Posterior vena cava (tissue), 2 donors: ENCODE measurements at regions not wholly inside any gene's neighbourhood (a gene's known extent, or its start where the extent isn't known, plus 50 kb on each side); places are given as distances from the start of the nearest gene placed in this dataset.
"Not testable (repeated sequence)": the region's sequence is repeated elsewhere in the genome, so short reads cannot be mapped to it uniquely, and the experiment has no call there.

Experiments
- DNase-seq: peaks from one replicate; pipeline ENCODE4 v3.0.0-alpha.2; 2020; ENCODE audit warnings: low spot score
- intact Hi-C, 2 donors: fragments of 100-400 bp; cut with DNase I; formaldehyde crosslinking; loops; one replicate each; pipeline versions ENCODE4 v1.14.1 to v1.14.2; 2022 to 2023
- donor health status: DM: yes; HTN: yes; CAD: no.
- donor health status: DM: yes; HTN: yes; CAD: no.

DNA sequence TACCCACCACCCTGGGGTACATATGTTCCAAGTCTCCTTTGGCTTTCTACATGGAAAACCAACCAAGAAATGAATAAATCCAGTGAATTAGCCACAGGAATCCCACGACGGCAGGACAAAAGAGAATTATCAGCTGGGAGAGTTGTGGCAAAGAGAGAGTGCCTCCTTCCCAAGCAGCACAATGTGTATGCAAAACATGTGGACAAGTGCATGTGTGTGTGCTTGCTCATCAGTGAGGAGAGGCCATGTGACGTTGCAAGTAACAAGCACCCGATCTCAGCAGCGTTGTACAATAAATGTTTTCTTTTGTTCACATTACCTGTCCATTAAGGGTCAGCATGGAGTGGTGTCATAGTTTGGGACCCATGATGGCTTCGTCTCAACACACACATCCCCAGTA lies 50.0 kb upstream of the EMX2 start:
- no peak for DNase-seq
- intact Hi-C loops, result loop anchor here in 1 of 2 donors (10.0 kb wide), 1 partner anchor 922 kb away; no protein-coding TSS in a partner anchor

DNA sequence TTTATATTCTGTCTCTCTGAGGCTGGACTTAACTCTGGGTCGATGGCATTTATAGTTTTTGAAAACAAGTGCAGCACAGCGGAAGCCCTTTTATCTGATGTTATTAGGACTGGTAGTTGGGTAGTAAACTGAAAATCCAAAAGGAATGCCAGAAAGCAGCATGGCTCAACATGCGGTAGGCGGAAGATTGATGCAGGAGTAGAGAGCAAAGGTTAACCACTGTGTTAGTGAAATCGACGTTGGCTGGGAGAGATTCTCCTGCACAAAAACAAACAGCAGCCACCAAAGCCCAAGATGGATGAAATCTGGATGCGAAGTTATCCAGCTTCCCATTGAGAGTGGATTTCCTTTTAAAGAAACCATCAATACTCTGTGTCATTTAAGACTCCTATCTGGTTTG lies 54.5 kb upstream of the EMX2 start:
- intact Hi-C loops, result loop anchor here in 1 of 2 donors (10.0 kb wide), 1 partner anchor 947 kb away; no protein-coding TSS in a partner anchor

DNA sequence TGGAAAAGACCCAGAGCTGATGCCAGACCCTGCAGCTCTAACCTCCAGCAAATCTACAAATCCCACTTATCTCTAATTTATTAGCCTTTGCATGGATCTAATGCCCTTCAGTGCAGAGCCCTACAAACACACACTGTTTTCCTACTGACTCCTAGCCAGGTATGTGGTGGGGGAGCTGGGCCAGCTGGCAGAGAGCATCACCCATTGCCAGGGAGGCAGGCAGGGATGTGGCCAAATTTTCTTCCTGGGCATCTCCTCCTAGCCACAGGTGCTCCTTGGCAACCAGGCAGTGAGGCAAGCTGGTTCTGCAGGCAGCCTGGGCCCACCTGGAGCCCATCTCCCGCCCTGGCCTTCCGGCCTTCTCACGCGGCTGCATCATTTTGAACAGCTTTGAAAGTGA lies 55.9 kb upstream of the EMX2 start:
- intact Hi-C loops, result loop anchor here in 1 of 2 donors (10.0 kb wide), 1 partner anchor 948 kb away; no protein-coding TSS in a partner anchor
- DNase-seq, result no peak

More for the DNA sequence above, 54.5 kb upstream of the EMX2 start:
- DNase-seq, result no peak

DNA sequence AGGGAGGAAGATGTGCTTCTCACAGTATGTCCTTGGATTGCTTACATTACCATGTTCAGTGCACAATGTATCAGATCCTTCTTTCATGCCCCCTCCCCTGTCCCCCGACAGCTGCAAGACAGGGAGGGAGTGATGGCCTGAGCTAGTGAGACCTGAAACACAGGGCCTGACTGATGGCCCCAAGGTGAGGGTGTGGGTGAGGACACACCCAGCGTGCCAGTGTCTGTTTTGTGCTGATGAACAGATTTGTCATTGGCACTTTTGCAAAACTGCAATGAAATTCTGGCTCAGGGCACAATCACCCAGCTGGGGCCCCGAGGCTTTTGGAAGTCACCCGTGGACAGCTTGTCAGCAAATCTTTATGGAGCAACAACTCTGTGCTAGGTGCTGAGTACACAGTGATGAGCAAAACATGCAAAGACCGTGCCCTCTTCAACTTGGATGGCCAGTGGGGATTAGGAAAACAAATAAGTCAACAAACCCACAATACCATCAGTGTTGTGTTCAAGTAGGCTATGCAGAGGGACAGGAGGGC lies 59.4 kb upstream of the EMX2 start:
- intact Hi-C loops, result loop anchor here in 1 of 2 donors (10.0 kb wide), 1 partner anchor 952 kb away; no protein-coding TSS in a partner anchor
- no peak for DNase-seq

DNA sequence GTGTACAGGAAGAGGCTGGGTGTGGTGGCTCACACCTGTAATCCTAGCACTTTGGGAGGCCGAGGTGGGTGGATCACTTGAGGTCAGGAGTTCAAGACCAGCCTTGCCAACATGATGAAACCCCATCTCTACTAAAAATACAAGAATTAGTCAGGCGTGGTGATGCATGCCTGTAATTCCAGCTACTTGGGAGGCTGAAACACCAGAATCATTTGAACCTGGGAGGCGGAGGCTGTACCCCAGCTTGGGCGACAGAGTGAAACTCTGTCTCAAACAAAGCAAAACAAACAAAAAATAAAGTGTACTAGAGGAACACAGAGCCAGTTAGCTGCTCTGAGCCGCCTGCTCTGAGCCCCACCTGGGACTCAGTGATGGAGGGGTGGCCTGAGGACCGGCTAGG lies 61.5 kb upstream of the EMX2 start:
- not testable (repeated sequence) for DNase-seq
- intact Hi-C loops, result loop anchor here in 1 of 2 donors (10.0 kb wide), 1 partner anchor 954 kb away; no protein-coding TSS in a partner anchor

DNA sequence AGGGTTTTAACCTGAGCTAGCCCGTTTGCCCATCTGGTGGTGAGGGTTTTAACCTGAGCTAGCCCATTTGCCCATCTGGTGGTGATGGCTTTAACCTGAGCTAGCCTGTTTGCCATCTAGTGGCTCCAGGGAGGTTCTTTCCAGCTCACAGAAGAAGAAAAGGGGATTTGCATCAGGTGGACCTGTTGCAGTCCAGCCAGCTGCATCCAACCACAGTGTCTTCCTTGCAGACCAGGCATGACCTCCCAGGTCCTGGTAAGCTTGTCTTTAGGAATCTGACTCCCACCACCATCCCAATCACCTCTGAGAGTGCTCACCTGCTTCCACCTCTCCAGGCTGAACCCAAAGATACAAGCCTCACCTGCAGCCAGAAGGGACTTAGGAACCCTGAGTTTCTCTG lies 62.4 kb upstream of the EMX2 start:
- intact Hi-C loops, result loop anchor here in 1 of 2 donors (10.0 kb wide), 1 partner anchor 955 kb away; no protein-coding TSS in a partner anchor
- peak; percentile 34 for DNase-seq

DNA sequence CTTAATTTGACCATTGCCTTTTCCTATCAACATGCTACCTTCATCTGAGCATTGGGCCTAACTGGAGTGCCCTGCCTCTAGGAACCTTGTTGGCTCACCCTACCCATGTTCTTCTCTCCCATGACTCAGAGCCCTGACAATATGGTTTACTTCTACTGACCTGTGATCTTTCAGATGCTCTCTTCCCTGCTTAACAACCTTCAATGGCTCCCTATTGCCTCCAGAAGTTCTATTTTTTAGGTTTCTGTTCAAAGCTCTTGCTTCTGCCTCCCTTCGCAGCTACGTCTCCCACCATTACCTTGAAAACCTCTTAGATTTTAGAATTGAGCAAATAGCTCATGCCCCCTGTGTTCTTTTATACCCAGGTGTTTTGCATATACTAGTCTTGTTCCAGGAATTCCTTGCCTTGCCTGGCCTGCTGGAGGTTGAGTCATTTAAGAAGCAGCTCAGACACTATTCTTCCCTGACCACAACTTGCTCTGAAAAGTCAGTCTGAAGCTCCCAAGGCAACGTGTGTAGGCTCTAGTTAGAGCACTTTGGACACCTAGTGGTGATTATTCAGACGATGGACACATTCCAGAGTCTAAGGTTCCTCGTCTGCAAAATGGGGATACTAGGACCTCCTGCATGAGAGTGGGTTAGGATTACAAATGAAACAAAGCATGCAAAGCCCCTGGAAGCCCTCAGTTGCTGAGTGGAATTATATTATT lies 64.4 kb upstream of the EMX2 start:
- intact Hi-C loops, result loop anchor here in 1 of 2 donors (5.0 kb wide), 1 partner anchor 36 kb away; no protein-coding TSS in a partner anchor
- DNase-seq, result no peak

DNA sequence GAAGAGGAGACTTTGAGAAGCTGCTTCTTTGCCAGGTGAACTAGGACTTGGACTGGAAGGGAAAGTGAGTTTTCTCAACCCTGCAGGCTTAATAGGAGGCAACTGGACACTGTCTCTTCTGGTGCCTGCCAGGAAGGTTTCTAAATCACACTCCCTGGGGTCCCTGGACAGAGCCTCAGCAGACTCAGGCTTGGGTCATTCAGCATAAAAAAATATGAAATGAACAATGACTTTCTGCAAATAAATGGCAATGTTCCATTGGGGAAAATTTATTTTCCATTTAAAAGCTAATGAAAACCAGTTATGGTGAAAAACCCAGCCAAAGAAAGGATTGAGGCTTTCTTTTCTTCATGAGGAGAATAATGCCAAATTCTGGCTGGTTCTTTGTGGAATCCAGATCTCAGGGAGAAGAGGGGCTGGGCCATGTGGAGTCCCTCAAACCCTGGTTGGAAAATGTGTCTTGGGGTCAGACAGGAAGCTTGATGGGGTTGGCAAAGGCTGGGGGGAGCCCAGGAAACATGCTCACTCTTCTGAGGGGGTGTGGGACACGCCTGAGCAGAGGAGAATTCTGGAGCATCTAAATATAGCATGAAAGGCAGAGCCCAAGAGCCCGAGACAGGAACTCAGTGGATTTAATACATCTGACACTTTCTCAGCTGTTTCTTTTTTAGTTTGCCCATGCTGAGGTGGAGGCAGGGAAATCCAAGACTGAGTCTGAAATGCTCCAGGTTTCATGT lies 65.2 kb upstream of the EMX2 start:
- DNase-seq, result no peak
- intact Hi-C loops, result loop anchor here in 1 of 2 donors (5.0 kb wide), 1 partner anchor 35 kb away; no protein-coding TSS in a partner anchor

DNA sequence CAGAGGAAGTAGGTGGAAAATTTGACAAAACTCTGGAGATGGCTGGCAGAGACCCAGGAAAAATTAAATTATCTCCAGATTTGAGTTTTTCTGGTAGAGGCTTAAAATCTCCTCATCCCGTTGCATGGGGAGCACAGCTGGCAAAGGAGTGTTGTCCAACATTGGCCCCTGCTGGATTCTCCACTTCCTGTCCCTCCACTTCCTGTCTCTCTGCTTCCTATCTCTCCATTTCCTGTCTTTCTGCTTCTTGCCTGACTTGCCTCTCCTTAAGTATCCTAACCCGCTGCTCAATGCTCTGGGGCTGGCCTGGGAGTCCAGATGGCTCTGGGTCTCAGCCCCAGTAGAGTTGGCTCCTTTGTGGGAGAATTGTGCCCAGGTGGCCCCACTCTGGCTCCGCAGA lies 65.8 kb upstream of the EMX2 start:
- DNase-seq, result no peak
- intact Hi-C loops, result loop anchor here in 1 of 2 donors (5.0 kb wide), 1 partner anchor 34 kb away; no protein-coding TSS in a partner anchor

DNA sequence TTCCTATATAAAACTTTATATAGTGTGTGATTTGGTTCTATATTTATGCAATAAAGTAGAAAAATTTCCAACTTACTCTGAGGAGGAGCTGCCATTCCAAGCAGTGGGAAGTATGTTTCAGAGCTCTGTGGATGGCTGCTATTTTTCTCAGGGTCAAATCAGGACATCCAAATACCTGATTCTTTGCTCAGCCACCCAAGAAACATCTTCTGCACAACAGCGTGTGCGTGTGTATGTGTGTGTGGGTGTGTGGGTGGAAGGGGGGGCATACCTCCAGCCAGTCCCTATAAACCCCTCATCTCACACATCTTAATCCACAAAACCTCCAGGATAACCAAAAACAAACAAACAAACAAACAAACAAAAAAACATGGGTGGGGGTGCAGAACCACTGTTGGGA lies 66.3 kb upstream of the EMX2 start:
- no peak for DNase-seq
- intact Hi-C loops, result loop anchor here in 1 of 2 donors (5.0 kb wide), 1 partner anchor 34 kb away; no protein-coding TSS in a partner anchor

DNA sequence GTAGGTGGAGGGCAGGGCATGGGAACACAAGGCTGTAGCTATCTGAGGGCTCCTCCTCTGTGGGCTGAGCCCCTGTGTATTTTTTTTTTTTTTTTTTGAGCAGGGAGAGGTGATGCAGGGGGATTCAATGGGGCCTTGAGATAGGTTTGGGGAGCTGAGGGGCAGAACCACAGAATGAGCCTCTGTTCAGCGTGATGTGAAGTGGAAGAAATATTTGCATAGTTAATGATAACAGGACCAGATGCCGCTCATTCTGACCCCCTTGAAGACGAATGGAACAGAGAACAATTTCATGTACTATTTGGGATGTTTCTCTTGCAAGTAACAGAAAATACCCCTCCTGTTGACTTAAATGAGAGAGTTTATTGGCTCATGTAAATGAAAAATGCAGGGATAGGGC lies 69.7 kb upstream of the EMX2 start:
- intact Hi-C loops, result no loop called here
- no peak for DNase-seq

DNA sequence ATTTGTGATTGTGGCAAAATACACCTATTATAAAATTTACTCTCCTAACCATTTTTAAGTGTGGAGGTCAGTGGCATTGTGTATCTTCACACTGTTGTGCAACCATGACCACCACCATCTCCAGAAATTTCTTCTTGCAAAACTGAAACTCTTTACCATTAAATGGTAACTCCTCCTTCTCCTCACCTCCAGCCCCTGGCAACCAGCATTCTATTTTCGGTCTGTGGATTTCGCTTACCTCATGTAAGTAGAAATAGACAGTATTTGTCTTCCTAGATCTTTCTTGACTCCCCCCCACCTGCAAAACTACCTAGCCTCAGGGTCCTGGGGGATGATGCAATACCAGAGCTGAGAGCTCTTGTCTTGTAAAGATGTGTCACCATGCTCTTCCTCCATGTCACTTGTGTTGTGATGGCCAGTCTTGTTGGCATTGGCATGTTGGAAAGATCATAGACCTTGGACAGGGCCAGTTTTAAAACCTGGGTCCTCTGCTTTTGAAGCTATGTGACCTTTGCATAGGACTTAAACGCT lies 71.1 kb upstream of the EMX2 start:
- no peak for DNase-seq
- intact Hi-C loops, result no loop called here

DNA sequence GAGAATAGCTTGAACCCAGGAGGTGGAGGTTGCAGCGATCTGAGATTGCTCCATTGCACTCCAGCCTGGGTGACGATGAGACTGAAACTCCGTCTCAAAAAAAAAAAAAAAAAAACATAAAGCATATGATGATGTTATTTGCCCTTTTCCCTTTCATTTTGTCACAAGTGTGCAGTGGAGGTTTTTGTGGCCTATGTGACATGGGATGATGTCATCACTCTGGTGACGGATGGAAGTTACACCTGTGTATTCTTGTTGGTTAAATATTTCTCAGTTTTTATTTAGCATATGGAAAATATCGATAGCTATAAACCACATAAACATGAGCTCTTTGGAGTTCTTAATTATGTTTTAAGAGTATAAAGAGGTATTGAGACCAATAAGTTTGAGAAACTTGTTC lies 71.8 kb upstream of the EMX2 start:
- intact Hi-C loops, result no loop called here
- DNase-seq, result no peak

DNA sequence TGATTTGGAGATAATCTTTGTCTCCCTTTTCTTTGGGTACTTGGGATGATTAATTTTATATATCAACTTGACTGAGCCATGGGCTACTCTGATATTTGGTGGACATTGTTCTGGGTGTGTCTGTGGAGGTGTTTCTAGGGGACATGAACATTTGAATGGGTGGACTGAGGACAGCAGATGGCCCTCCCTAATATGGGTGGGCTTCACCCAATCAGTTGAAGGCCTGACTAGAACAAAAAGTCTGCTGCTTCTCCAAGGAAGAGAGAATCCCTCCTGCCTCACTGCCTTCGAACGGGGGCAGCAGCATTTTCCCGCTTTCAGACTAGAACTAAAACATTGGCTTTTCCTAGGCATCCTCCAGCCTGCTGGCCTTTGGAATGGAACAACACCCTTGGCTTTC lies 73.9 kb upstream of the EMX2 start:
- intact Hi-C loops, result no loop called here
- no peak for DNase-seq

DNA sequence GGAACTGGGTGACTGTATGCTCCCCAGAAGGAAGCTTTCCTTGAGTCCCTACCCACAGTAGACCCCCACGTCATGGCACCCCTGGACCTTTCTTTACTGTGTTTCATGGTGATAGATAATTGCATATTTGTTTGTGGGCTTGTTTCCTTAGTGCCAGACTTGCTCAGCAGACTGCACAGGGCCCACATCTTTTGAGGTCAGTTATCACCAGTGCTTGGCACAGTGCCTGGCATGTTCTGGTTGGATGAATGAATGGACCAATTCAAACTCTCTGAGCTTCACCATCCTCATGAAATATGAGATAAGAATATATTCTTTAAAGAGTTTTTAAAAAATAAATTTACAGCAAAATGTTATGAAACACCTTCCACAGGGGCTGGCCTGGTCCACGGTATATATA lies 78.4 kb upstream of the EMX2 start:
- no peak for DNase-seq
- intact Hi-C loops, result no loop called here

DNA sequence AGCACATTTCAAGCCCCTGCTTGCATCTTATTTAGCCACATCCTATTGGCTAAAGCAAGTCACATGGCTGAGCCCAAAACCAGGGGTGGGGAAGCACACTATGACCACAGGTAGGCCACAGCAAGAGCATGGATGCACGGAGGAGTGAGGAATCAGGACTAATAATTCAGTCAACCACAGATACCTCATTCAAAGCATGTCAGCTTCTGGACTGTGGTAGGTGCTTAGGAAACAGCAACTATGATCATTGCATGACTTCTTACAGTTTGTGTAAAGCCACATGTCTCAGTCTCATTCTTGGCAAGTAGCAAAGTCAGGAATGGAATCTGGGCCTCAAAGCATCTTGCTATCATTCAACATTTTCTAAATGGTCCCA lies 79.0 kb upstream of the EMX2 start:
- intact Hi-C loops, result no loop called here
- DNase-seq, result no peak

DNA sequence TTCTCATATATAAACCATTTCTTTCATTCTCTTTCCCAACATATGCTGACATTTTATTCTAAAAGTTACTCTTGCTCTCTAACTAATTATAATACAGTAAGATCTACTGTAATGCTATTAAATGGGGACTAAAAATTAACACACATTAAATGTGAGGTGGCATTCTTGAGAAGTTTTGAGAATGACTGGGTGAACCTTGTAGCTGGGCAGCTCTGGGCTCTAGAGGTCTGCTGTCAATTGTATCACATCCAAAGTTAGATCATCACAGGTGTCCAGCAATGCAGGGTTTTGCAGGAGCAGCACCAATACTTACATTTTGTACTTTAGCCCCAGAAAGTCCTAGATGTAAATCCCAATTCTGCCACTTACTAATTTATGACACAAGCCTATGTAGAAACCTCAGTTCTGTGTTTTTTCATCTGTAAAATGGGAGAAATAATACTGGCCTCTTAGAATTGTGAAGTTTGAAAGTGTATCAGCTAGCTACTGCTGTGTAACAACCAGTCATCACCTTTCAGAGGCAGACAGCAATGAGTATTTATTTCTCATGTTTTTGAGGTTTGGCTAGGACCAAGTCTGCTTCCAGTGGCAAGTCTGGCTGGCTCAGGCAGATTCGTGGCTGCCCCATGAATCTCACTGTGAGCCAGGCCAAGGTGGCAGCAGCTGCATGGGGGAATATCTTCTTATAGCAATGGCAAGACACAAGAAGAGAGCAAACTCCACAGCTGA lies 79.6 kb upstream of the EMX2 start:
- DNase-seq, result no peak
- intact Hi-C loops, result no loop called here

DNA sequence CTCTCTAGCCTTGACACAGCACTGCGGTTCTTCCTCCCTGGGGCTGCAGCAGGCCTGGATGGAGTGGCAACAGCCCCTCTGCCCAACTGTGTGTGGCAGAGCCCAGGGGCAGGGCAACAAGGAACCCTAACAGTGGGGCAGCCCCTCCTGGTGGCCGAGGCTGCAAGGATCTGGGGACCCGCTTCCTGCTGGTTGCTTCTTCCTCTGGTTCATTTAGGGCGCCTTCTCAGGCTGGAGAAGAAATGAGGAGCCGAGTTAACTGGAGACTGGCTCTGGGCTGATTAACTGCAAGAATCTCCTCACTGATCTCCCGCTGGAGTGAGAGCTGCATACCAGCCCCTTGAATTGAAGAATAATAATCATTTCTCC lies 80.1 kb upstream of the EMX2 start:
- DNase-seq, result no peak
- intact Hi-C loops, result no loop called here

DNA sequence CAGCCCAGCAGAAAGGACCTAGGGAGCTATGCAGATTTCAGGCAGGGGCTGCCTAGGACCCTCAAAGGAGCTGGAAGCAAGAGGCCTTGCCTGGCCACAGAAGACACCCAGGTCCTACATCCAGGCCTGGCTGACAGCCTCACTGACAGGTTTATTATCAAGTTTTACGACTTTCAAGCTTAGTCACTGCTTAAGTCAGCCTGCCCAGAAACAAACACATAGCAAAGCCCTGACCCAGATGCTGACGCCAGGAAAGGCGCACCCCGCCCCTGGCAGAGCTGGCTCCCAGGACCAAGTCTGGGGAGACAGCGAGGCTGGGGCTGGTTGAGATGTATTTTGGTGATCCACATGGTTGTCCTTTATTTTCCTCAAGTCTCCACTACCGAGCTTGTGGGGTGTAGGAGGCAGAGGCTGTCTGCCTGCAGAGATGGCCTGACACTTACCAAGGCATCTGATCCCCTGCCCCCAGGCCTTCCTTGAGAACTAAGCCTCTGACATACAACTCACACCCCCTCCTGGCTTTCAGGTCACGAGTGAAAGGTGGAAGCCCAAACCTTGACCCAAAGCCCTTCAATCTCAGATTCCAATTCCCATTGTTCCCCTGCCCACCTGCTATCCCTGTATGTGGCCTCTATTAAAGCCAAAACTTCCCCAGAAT lies 80.7 kb upstream of the EMX2 start:
- intact Hi-C loops, result no loop called here
- DNase-seq, result peak; percentile 95
